DND-41 (cell line): ENCODE measurements at regions not wholly inside any gene's neighbourhood (a gene's known extent, or its start where the extent isn't known, plus 50 kb on each side); places are given as distances from the start of the nearest gene placed in this dataset.

Source experiments
- EZH2 ChIP-seq: IDR thresholded peaks from 3 replicates; pipeline ENCODE4 v1.6.1; 2012; ENCODE audit warnings: borderline replicate concordance, low read depth, mild to moderate bottlenecking, moderate library complexity, low read length, inconsistent platforms; ENCODE audit not compliant: severe bottlenecking
- TF ChIP-seq, protein P1 (sequence below): IDR thresholded peaks from 2 replicates; pipeline ENCODE4 v1.5.1; 2012; ENCODE audit warnings: borderline replicate concordance, low read length, moderate library complexity, mild to moderate bottlenecking; ENCODE audit not compliant: poor library complexity, severe bottlenecking; ENCODE audit errors: extremely low read depth

DNA sequence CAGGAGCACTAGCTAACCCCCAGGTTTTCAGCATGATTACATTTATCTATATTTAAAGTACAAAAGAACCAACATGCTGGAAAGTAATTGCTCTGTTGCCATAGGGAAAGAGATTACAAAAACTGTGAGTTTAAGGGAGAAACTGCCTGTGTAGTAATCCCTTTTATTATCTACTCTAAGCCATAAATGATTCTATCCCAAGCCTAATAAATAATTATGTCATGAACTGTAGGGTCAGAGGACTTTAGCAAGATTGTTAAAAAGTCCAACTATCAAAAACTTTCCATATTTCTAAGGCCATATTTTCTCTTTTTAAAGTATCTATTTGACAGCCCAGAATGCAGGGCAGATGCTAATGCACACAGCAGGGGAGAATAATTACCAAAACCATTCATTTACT, 573.8 kb upstream of the MIR17HG start:
- TF ChIP-seq, protein P1, sequence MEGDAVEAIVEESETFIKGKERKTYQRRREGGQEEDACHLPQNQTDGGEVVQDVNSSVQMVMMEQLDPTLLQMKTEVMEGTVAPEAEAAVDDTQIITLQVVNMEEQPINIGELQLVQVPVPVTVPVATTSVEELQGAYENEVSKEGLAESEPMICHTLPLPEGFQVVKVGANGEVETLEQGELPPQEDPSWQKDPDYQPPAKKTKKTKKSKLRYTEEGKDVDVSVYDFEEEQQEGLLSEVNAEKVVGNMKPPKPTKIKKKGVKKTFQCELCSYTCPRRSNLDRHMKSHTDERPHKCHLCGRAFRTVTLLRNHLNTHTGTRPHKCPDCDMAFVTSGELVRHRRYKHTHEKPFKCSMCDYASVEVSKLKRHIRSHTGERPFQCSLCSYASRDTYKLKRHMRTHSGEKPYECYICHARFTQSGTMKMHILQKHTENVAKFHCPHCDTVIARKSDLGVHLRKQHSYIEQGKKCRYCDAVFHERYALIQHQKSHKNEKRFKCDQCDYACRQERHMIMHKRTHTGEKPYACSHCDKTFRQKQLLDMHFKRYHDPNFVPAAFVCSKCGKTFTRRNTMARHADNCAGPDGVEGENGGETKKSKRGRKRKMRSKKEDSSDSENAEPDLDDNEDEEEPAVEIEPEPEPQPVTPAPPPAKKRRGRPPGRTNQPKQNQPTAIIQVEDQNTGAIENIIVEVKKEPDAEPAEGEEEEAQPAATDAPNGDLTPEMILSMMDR: no peak
- TF ChIP-seq EZH2: no peak
